CD8-positive, alpha-beta memory T cell (primary cell): ENCODE measurements at regions not wholly inside any gene's neighbourhood (a gene's known extent, or its start where the extent isn't known, plus 50 kb on each side); places are given as distances from the start of the nearest gene placed in this dataset.

Experiments used
- CTCF ChIA-PET: fragments of 350-600 bp; sonication (Branson Sonifier 250); formaldehyde crosslinking; loops from one replicate; lab custom pipeline; 2021; ENCODE audit warnings: antibody characterized with exemption; lab: Charles Lee
- POLR2A ChIA-PET: fragments of 350-600 bp; sonication (Branson Sonifier 250); formaldehyde crosslinking; loops from one replicate; lab custom pipeline; 2021; ENCODE audit warnings: antibody characterized with exemption; lab: Charles Lee
- DNase-seq, 5 donors: peaks; one replicate each; pipeline versions ENCODE4 v3.0.0 to v3.0.0-alpha.2; 2020 to 2022; ENCODE audit warnings: mixed read lengths in 1 of 5
- H3K27ac ChIP-seq: one replicate; pipeline ENCODE4 v1.7.0; 2013; ENCODE audit warnings: low read depth, mild to moderate bottlenecking, low read length, moderate library complexity
- H3K27me3 ChIP-seq: 2 replicates; pipeline ENCODE4 v1.7.0; 2013; ENCODE audit warnings: low read length, mild to moderate bottlenecking; ENCODE audit not compliant: insufficient read depth, poor library complexity, severe bottlenecking
- H3K36me3 ChIP-seq: 2 replicates; pipeline ENCODE4 v1.7.0; 2013; ENCODE audit warnings: mild to moderate bottlenecking, low read length, moderate library complexity; ENCODE audit not compliant: insufficient read depth
- H3K4me1 ChIP-seq: 2 replicates; pipeline ENCODE4 v1.7.0; 2013; ENCODE audit warnings: mild to moderate bottlenecking, low read length, moderate library complexity; ENCODE audit not compliant: insufficient read depth
- H3K4me3 ChIP-seq: 2 replicates; pipeline ENCODE4 v1.7.0; 2013; ENCODE audit warnings: mild to moderate bottlenecking, low read length
- H3K9me3 ChIP-seq: 2 replicates; pipeline ENCODE4 v1.7.0; 2013; ENCODE audit warnings: mild to moderate bottlenecking, low read length
- H3K27ac Mint-ChIP-seq, 8 donors: one replicate each; pipeline ENCODE4 v1.8.0; 2020 to 2021; ENCODE audit warnings: mixed read lengths in 8 of 8, mild to moderate bottlenecking in 6 of 8, inconsistent platforms in 3 of 8, moderate library complexity in 3 of 8
- H3K27me3 Mint-ChIP-seq, 2 donors: one replicate each; pipeline ENCODE4 v1.8.0; 2020 to 2021; ENCODE audit warnings: mixed read lengths in 2 of 2, mild to moderate bottlenecking in 1 of 2, moderate library complexity in 1 of 2
- H3K36me3 Mint-ChIP-seq, 3 donors: one replicate each; pipeline ENCODE4 v1.8.0; 2020 to 2021; ENCODE audit warnings: mixed read lengths in 3 of 3, inconsistent platforms in 1 of 3, mild to moderate bottlenecking in 1 of 3
- H3K4me1 Mint-ChIP-seq, 3 donors: one replicate each; pipeline ENCODE4 v1.8.0; 2020 to 2021; ENCODE audit warnings: mixed read lengths in 3 of 3, inconsistent platforms in 1 of 3, mild to moderate bottlenecking in 1 of 3
- H3K4me3 Mint-ChIP-seq, 7 donors: one replicate each; pipeline ENCODE4 v1.8.0; 2020 to 2021; ENCODE audit warnings: mixed read lengths in 7 of 7, mild to moderate bottlenecking in 6 of 7, moderate library complexity in 4 of 7, inconsistent platforms in 2 of 7
- H3K9me3 Mint-ChIP-seq, 5 donors: one replicate each; pipeline ENCODE4 v1.8.0; 2020 to 2022; ENCODE audit warnings: mixed read lengths in 5 of 5, mild to moderate bottlenecking in 3 of 5, moderate library complexity in 2 of 5, inconsistent platforms in 1 of 5

DNA sequence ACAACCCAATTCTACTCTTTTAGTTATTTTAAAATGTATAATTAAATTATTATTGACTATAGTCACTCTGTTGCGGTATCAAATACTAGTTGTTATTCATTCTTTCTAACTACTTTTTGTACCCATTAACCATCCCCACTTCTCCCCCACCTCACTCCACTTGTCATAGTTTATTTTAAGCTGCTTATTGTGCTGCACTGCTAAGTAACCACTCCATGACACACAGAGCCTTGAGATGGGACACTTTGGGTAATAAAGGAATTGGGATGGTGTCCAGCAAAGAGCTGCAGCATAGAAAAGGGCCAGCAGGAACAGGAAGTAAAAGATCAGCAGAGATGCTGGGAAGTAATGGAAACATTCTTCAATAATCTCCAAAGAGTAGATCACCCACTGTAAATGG is 123.0 kb downstream of the RPS29 start:
- H3K9me3 Mint-ChIP-seq, result no peaks in the 10 kb centered on the region
- H3K36me3 Mint-ChIP-seq, result no peaks in the 10 kb centered on the region
- no peak for DNase-seq
- H3K4me3 Mint-ChIP-seq, result no peak overlapping the region
- H3K4me1 Mint-ChIP-seq, result no peaks in the 10 kb centered on the region
- H3K27me3 Mint-ChIP-seq, result peaks cover 13 to 20% of the 10 kb centered on the region in 2 donors
- Histone ChIP-seq H3K27ac (no peak overlapping the region), H3K36me3 (no peaks in the 10 kb centered on the region), H3K27me3 (peaks cover 3% of the 10 kb centered on the region), H3K4me1 (no peaks in the 10 kb centered on the region), H3K4me3 (no peak overlapping the region), H3K9me3 (no peaks in the 10 kb centered on the region)
- no peak overlapping the region for H3K27ac Mint-ChIP-seq
- ChIA-PET CTCF (interaction anchor here (2.3 kb wide), 1 partner anchor 124 kb away, joined by 12 read pairs; the partner anchor contains the start of gene RPS29), POLR2A (no interaction called here)

DNA sequence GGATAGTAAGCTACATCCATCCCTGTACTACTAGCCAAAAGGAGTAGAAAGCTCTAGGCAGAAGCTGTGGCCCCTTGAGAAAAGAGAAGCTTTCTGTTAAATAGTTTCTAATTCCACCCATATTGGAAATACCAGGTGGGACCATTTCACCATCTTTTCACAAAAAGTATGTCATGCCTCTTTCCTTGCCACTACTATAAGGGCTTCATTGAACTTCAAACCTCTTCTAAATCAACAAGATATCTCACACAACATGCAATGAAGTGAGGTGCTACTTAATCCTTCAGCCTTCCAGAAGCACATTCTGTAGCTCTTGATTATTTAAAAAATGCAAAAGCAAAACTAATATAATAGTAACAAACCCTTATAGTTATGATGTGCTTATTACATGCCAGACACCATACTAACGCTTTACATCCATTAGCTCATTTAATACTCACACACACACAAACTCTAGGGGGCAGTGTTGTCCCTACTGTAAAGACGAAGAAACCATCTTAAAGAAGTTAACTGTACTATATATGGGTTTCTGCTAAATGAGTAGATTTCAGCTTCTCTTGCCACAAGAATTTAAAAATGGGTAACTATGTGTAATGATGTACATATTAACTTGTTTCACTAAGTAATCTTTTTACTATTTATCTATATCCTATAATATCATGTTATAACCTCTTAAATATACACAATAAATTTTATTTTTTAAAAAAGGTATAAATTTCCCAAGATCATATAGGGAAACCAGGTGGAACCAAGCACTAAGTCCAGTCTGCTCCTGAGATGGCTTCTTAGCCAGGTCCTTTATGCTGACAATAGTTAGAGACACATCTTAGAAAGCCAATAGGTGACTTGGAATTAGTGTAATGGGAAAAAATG is 124.4 kb downstream of the RPS29 start:
- H3K9me3 Mint-ChIP-seq, result no peaks in the 10 kb centered on the region
- CTCF ChIA-PET, result interaction anchor here (0.8 to 2.5 kb wide), 22 partner anchors 8 to 400 kb away, joined by 3 to 13 read pairs (median 5); partner anchors contain the start of genes MGAT2, NEMF, RPL36AL and RPS29
- H3K27ac Mint-ChIP-seq, result peak overlapping the region in 1 of 8 donors; percentile 21
- no peaks in the 10 kb centered on the region for H3K4me1 Mint-ChIP-seq
- no peak overlapping the region for H3K27ac ChIP-seq
- H3K36me3 Mint-ChIP-seq, result no peaks in the 10 kb centered on the region
- POLR2A ChIA-PET, result no interaction called here
- H3K27me3 ChIP-seq, result no peaks in the 10 kb centered on the region
- no peaks in the 10 kb centered on the region for H3K36me3 ChIP-seq
- H3K4me3 ChIP-seq, result no peak overlapping the region
- peak; percentile 37 to 71 (median 57) for DNase-seq
- H3K27me3 Mint-ChIP-seq, result peaks cover 2 to 12% of the 10 kb centered on the region in 2 donors
- H3K4me3 Mint-ChIP-seq, result no peak overlapping the region
- no peaks in the 10 kb centered on the region for H3K4me1 ChIP-seq
- no peaks in the 10 kb centered on the region for H3K9me3 ChIP-seq

DNA sequence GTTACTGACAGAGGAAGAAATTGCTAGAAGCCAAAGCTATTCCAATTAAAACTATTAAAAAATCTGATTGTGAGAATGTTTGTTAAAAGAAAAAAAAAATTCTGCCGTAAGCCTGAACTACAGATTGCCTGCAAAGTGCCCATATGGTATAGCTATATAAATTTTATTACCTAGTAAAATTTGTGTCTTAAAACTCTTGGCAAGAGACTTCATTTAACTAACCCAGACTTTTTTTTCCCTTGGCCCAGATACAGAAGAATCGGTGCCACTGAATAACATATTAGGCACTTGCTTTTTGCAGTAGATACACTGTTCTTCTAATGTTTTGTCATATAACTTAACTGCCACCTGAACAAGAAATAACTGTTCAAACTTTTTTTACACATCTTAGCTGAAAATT is 125.5 kb downstream of the RPS29 start:
- no peak for DNase-seq
- H3K4me3 ChIP-seq, result no peak overlapping the region
- H3K27ac ChIP-seq, result no peak overlapping the region
- Mint-ChIP-seq H3K9me3 (no peaks in the 10 kb centered on the region), H3K4me3 (no peak overlapping the region), H3K27ac (no peak overlapping the region), H3K4me1 (no peaks in the 10 kb centered on the region), H3K27me3 (peaks cover 0 to 10% of the 10 kb centered on the region in 2 donors), H3K36me3 (no peaks in the 10 kb centered on the region)
- CTCF ChIA-PET, result interaction anchor here (1.1 to 2.5 kb wide), 8 partner anchors 9 to 401 kb away, joined by 3 to 13 read pairs (median 5); partner anchors contain the start of gene RPS29
- no peaks in the 10 kb centered on the region for H3K27me3 ChIP-seq
- H3K36me3 ChIP-seq, result no peaks in the 10 kb centered on the region
- POLR2A ChIA-PET, result no interaction called here
- H3K4me1 ChIP-seq, result no peaks in the 10 kb centered on the region
- no peaks in the 10 kb centered on the region for H3K9me3 ChIP-seq

DNA sequence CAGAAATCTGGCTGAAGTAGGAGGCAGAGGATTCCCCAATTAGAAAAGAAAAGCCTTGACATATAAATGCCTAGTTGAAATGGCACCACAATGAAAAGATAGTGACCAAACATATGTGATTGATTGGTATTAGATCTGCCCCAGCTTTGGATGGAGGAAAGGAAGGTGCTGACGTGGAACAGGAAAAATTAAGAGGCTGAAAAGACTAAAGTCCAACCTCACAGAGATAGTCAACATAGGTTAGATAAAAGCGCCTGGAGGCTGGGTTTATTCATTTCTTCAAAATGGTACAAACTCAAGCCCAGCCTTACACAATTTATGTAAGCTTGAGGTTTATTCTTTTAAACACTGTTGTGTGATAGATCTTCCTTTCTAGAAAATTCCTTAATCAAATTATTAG is 129.6 kb downstream of the RPS29 start:
- H3K4me3 ChIP-seq, result no peak overlapping the region

DNA sequence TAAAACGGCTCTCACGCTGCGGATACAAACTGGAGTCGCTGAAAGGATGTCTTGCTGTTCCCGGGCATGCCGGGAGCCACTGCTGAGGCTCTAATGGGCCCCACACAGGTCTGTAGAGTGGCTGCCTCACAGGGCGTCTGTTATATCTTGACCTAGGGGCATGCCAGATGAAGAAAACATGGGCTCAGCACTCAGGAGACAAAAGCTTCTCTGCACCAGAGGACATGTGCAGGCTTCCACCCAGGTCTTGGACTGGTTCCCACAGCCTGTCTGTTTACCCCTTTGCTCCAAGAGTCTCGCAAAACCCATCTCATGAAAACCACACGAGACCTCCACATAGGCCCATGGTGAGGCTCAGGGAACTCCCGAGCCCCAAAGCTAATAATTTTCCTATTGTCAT is 134.2 kb downstream of the RPS29 start:
- Mint-ChIP-seq H3K27me3 (peaks cover 7 to 30% of the 10 kb centered on the region in 2 donors), H3K27ac (no peak overlapping the region), H3K4me3 (no peak overlapping the region), H3K9me3 (peaks cover 0 to 4% (median 2%) of the 10 kb centered on the region in 5 donors), H3K36me3 (peaks cover 0 to 4% (median 0%) of the 10 kb centered on the region in 3 donors), H3K4me1 (no peaks in the 10 kb centered on the region)
- H3K4me1 ChIP-seq, result no peaks in the 10 kb centered on the region
- CTCF ChIA-PET, result no interaction called here
- H3K36me3 ChIP-seq, result no peaks in the 10 kb centered on the region
- POLR2A ChIA-PET, result no interaction called here
- no peak overlapping the region for H3K27ac ChIP-seq
- no peak for DNase-seq
- H3K9me3 ChIP-seq, result no peaks in the 10 kb centered on the region
- no peaks in the 10 kb centered on the region for H3K27me3 ChIP-seq
- no peak overlapping the region for H3K4me3 ChIP-seq

More for the DNA sequence above, 129.6 kb downstream of the RPS29 start:
- Mint-ChIP-seq H3K27me3 (peaks cover 4 to 16% of the 10 kb centered on the region in 2 donors), H3K9me3 (no peaks in the 10 kb centered on the region), H3K4me1 (no peaks in the 10 kb centered on the region), H3K4me3 (no peak overlapping the region), H3K27ac (no peak overlapping the region), H3K36me3 (peaks cover 0 to 4% (median 0%) of the 10 kb centered on the region in 3 donors)
- H3K4me1 ChIP-seq, result no peaks in the 10 kb centered on the region
- POLR2A ChIA-PET, result no interaction called here
- H3K9me3 ChIP-seq, result no peaks in the 10 kb centered on the region
- no peak for DNase-seq
- no peak overlapping the region for H3K27ac ChIP-seq
- no peaks in the 10 kb centered on the region for H3K27me3 ChIP-seq
- H3K36me3 ChIP-seq, result no peaks in the 10 kb centered on the region
- CTCF ChIA-PET, result no interaction called here

DNA sequence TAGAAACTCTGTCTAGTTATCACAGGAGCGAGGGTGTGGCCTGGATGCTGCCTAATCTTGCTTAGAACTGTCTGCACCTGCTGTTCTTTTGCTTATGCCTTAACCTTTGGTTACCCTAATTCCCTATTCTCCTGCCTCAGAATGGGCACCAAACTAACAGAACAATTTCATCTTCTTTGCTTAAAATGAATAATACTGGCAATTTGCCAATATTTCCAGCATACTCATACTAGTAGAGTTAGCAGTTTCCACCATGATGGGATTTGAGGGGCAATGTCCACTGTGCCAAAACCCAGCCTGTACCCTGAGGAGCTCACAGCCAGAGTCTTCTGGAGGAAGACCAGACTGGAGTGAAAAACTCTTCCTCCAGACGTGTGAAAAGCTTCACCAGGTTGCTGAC is 136.4 kb downstream of the RPS29 start:
- Mint-ChIP-seq H3K4me1 (no peaks in the 10 kb centered on the region), H3K36me3 (peaks cover 0 to 4% (median 0%) of the 10 kb centered on the region in 3 donors), H3K9me3 (peaks cover 0 to 4% (median 2%) of the 10 kb centered on the region in 5 donors), H3K27ac (no peak overlapping the region), H3K27me3 (peaks cover 9 to 37% of the 10 kb centered on the region in 2 donors), H3K4me3 (no peak overlapping the region)
- Histone ChIP-seq H3K27ac (no peak overlapping the region), H3K9me3 (no peaks in the 10 kb centered on the region), H3K4me1 (no peaks in the 10 kb centered on the region), H3K4me3 (no peak overlapping the region), H3K36me3 (no peaks in the 10 kb centered on the region), H3K27me3 (no peaks in the 10 kb centered on the region)
- ChIA-PET POLR2A (no interaction called here), CTCF (interaction anchor here (3.6 kb wide), 1 partner anchor 12 kb away, joined by 13 read pairs; no protein-coding TSS in a partner anchor)
- no peak for DNase-seq

DNA sequence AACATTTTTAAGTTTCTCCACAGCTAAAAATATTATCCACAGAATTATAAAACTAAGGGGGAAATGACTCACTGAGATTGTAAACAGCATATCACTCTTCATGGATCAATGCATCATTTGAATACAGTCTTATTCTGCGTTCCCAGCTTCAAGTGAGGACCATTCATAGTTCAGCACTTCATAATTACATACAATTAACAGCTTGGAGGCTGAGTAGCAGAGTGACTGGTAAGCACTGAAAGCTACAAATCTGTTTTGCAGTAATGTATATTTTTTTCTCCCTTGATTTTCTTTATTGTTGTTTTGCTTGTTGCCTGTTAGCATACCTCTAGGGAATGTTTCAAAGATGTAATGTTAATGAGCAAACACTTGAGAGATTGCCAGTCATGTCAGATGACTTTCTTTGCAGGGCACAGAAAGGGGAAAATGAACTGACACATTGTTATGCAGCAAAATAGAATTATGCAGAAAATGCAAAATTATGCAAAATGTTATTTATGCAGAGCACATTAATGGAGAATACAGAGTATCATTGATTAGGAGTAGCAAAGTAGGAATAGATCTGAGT is 138.6 kb downstream of the RPS29 start:
- Histone ChIP-seq H3K9me3 (no peaks in the 10 kb centered on the region), H3K36me3 (no peaks in the 10 kb centered on the region), H3K4me3 (no peak overlapping the region), H3K27ac (no peak overlapping the region), H3K4me1 (no peaks in the 10 kb centered on the region), H3K27me3 (no peaks in the 10 kb centered on the region)
- peaks cover 5 to 34% of the 10 kb centered on the region in 2 donors for H3K27me3 Mint-ChIP-seq
- H3K36me3 Mint-ChIP-seq, result no peaks in the 10 kb centered on the region
- POLR2A ChIA-PET, result no interaction called here
- H3K4me3 Mint-ChIP-seq, result no peak overlapping the region
- H3K27ac Mint-ChIP-seq, result no peak overlapping the region
- CTCF ChIA-PET, result interaction anchor here (1.0 kb wide), 1 partner anchor 10 kb away, joined by 3 read pairs; no protein-coding TSS in a partner anchor
- H3K4me1 Mint-ChIP-seq, result no peaks in the 10 kb centered on the region
- DNase-seq, result no peak
- H3K9me3 Mint-ChIP-seq, result peaks cover 0 to 4% (median 2%) of the 10 kb centered on the region in 5 donors

DNA sequence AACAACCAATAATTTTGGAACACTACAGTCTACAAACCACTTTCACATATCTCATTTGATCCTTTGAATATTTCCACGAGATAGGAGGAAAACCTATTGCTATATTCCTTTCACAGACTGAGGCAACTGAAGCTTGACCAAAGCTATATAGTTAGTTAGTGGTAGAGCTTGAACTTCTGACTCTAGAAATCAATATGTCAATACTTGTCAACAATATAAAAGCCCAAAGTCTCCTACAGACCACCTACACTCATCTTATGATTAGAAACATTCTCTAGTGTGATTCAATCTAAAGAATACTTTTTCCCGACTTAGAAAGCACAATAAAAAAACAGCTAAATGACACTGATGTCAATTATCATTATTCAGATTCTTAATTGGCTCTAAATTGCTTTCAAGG is 139.4 kb downstream of the RPS29 start:
- ChIA-PET CTCF (interaction anchor here (1.0 kb wide), 1 partner anchor 9 kb away, joined by 3 read pairs; no protein-coding TSS in a partner anchor), POLR2A (no interaction called here)
- Histone ChIP-seq H3K9me3 (no peaks in the 10 kb centered on the region), H3K4me3 (no peak overlapping the region), H3K27me3 (no peaks in the 10 kb centered on the region), H3K36me3 (no peaks in the 10 kb centered on the region), H3K27ac (no peak overlapping the region), H3K4me1 (no peaks in the 10 kb centered on the region)
- DNase-seq, result no peak
- Mint-ChIP-seq H3K4me1 (no peaks in the 10 kb centered on the region), H3K27ac (no peak overlapping the region), H3K9me3 (peaks cover 0 to 4% (median 2%) of the 10 kb centered on the region in 5 donors), H3K27me3 (peaks cover 5 to 35% of the 10 kb centered on the region in 2 donors), H3K36me3 (no peaks in the 10 kb centered on the region), H3K4me3 (no peak overlapping the region)
